ENCODE measurements at regions not wholly inside any gene's neighbourhood (a gene's known extent, or its start where the extent isn't known, plus 50 kb on each side); places are given as distances from the start of the nearest gene placed in this dataset.
"Not testable (repeated sequence)": the region's sequence is repeated elsewhere in the genome, so short reads cannot be mapped to it uniquely, and the experiment has no call there.

- no peak for DNase-seq (ENCODE audit: low spot score)
These were observed 933.8 kb downstream of the TLE1 start for GRCh38 chr9:80755586-80755985.

GRCh38 chr9:80747056-80747455 lies 942.3 kb downstream of the TLE1 start:
- not testable (repeated sequence) for DNase-seq (ENCODE audit: low spot score)

GRCh38 chr9:80732506-80732905 lies 956.8 kb downstream of the TLE1 start:
- DNase-seq (ENCODE audit: low spot score): no peak

DNA sequence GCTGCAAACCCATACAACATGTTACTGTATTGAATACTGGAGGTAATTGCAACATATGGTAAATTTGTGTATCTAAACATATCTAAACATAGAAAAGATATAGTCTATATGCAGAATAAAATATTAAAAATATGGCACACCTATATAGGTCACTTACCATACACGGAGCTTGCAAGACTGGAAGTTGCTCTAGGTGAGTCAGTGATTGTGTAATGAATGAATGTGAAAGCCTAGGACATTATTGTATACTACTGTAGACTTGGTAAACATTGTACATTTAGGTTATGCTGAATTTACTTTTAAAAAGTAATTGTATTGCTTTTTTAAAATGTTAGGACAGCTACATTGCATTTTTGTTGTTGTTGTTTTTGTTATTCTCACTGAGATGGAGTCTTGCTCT lies 968.8 kb downstream of the TLE1 start:
- DNase-seq (ENCODE audit: low spot score): no peak

DNA sequence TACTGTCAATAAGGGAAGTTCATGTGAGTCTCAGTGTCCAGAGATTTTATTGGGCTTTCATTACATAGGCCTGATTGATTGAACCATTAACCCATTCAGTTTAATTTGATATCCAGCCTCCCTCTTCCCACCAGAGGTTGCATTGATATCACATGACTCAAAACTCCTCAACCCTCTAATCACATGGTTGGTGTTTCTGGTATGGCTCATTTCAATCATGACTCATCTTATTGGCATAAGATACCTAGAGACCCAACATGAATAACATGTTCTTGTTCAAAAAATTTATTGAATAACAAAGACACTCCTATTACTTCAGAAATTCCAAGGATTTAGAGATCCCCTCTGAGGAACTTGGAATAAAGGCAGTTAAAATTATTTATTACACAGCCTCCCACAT lies 982.2 kb downstream of the TLE1 start:
- no peak for DNase-seq (ENCODE audit: low spot score)

GRCh38 chr9:80701061-80701460 lies 988.3 kb downstream of the TLE1 start:
- no peak for DNase-seq (ENCODE audit: low spot score)

- no peak for DNase-seq (ENCODE audit: low spot score)
These were observed 989.8 kb downstream of the TLE1 start for GRCh38 chr9:80699511-80699998.

DNA sequence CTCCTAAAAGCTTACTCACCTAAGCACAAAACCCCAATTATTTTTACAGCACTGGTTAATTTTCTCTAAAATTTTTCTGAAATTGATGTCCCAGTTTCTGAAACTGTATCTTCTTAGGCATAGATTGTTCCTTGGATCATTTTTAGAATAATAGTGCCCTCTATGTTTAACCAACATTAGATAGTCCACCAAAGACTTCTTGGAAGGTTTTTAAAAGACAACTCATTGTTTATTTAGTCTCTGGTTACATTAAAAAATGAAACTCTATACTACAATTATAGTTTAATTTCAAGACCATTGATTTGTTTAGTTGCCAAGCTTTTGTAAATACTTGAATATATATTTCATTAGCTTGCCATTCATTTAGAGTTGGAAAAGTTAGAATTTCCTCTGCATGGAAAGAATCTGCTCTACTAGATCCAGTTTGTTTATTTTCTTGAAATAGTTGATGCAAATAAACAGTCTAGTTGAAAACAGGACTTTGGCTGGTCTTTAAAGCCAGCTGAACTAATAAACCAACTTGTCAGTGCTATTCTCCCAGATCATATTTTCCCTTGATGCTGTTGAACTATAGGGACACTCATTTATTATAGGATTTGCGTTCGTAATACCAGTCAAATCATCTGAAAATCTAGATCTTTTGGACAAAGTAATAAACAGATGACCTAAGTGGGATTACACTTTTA lies 990.5 kb downstream of the TLE1 start:
- DNase-seq (ENCODE audit: low spot score): no peak

DNA sequence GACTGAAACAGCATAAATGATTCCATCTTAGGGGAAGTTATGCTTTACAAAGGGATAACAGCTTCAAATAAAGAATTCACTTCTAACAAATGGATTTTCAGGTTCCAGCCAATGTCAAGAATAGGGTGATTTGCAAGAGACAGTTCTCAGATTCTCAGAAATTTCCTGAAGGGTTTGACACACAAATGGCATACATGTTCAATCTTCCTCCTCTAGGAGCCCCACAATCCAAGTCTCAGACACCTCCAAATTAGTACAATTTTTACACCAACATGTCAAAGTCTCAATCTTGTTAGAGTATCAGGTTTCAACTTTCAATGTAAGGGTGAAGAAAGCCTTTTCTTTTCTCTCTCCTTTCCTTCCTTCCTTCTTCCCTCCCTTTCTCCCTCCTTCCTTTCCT lies 996.6 kb downstream of the TLE1 start:
- DNase-seq (ENCODE audit: low spot score): no peak

- no peak for DNase-seq (ENCODE audit: low spot score)
These were observed 998.1 kb downstream of the TLE1 start for GRCh38 chr9:80691229-80691628.

GRCh38 chr9:80690349-80690939 lies 998.9 kb downstream of the TLE1 start:
- no peak for DNase-seq (ENCODE audit: low spot score)

DNA sequence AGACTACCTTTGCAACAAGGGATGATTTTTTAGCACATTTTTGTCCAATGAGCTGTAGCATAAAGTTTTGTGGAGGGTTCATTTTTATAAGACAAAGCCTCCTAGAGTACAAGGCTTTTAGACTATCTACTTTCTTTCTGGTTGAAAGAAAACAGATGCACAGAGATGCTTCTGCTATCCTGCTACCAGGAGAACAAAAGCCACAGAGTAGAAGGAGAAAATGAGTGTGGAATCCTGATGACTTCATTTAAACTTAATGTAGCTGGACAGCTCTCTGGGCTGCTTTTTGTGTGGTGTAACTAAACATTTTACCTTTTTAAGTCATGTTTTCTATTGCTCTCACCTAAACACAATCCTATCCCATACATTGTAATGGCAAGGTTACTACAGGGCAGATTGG lies 1009.4 kb downstream of the TLE1 start:
- no peak for DNase-seq (ENCODE audit: low spot score)

- no peak for DNase-seq (ENCODE audit: low spot score)
These were observed 1010.4 kb downstream of the TLE1 start for GRCh38 chr9:80678906-80679305.

DNA sequence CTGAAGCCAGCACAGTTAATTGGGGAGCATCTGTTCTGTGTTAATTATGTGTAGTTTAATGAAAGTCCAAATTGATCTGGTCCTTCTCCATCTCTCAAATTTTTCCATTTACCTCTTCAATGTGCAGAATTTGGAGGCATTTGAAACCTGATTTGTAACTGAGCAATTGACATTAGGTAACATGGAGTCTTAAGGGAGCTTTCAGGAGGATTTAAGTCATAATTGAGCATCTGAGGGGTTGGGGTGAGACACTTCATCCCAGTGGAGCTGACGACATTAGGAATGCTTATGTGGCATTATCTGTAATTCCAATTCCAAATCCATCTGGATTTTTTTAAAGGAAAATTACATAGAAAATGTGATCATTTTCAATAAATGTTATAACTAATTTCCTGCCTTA lies 1015.9 kb downstream of the TLE1 start:
- DNase-seq (ENCODE audit: low spot score): no peak

DNA sequence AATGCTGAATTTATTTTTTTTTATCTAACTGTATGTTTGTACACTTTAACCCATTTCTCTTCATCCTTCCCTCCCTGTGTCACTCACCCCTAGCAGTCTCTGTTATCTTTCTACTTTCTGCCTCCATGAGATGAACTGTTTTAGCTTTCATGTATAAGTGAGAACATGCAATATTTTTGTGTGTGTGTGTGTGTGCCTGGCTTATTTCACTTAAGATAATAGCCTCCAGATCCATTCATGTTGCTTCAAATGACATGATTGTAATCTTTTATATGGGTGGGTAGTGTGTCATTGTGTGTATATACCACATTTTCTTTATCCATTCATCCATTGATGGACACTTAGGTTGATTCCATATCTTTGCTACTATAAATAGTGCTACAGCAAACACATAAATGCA lies 1023.9 kb downstream of the TLE1 start:
- DNase-seq (ENCODE audit: low spot score): no peak

DNA sequence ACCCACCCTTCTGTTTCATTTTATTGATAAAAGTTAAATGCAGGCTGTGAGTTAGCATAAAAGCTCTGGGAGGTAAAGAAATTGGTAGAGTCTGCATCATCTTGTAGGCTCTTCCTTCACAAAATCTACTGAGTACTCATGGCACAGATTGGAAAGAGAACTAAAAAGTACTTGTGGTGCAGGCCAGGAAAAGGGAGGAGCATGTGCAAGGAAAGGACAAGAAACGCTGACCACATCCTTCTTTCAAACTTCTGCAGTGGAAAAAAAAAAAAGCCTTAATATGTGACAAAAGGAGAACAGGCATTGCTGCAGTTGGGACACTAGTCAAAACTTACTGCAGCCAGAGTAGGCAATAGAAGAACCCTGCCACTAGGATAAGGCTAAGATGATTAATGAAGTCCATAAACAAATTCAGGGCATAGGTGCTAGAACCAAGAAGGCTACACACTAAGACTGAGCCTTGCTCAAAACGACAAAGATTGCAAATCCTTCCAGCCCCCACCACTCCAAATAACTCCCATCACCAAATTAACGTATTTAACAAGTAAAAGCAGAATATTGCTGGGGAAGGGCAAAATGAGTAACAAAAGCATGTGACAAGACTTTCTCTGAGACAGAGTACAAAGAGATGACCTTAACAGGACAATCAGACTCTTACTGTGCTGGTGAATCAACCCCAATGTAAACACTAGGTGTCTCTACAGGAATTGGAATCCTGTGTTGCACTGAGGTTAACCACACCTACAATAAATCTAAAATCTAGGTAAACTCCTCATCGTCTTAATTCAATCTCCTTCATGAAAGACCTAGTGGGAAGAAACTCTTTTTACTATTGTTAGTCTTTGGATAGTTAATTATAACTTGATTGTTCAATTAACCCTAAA lies 1024.8 kb downstream of the TLE1 start:
- DNase-seq (ENCODE audit: low spot score): no peak

DNA sequence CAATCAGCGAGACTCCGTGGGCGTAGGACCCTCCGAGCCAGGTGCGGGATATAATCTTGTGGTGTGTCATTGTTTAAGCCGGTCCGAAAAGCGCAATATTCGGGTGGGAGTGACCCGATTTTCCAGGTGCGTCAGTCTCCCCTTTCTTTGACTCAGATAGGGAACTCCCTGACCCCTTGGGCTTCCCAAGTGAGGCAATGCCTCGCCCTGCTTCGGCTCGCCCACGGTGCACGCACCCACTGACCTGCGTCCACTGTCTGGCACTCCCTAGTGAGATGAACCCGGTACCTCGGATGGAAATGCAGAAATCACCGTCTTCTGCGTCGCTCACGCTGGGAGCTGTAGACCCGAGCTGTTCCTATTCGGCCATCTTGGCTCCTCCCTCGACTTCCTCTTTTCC lies 1029.6 kb downstream of the TLE1 start:
- not testable (repeated sequence) for DNase-seq (ENCODE audit: low spot score)

GRCh38 chr9:80651044-80651443 lies 1038.3 kb downstream of the TLE1 start:
- DNase-seq (ENCODE audit: low spot score): no peak

GRCh38 chr9:80649496-80649895 lies 1039.9 kb downstream of the TLE1 start:
- no peak for DNase-seq (ENCODE audit: low spot score)

GRCh38 chr9:80649001-80649420 lies 1040.3 kb downstream of the TLE1 start:
- no peak for DNase-seq (ENCODE audit: low spot score)

- no peak for DNase-seq (ENCODE audit: low spot score)
These were observed 1041.0 kb downstream of the TLE1 start for GRCh38 chr9:80648336-80648735.

- no peak for DNase-seq (ENCODE audit: low spot score)
These were observed 1043.1 kb downstream of the TLE1 start for GRCh38 chr9:80646211-80646610.

DNA sequence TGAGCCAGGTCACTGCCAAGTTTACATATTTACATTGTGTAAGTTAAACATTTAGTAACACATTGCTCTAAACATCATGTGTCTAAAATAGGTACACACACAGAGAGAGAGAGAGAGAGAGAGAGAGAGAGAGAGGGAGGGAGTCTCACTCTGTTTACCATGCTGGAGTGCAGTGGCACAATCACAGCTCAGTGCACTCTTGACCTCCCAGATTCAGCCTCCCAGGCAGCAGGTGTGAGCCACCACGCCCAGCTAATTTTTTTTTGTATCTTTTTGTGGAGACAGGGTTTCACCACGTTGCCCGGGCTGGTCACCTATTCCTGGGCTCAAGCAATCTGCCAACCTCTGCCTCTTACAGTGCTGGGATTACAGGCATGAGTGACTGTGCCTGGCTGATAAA lies 1045.3 kb downstream of the TLE1 start:
- DNase-seq (ENCODE audit: low spot score): no peak
